ENCODE measurements at regions not wholly inside any gene's neighbourhood (a gene's known extent, or its start where the extent isn't known, plus 50 kb on each side); places are given as distances from the start of the nearest gene placed in this dataset.

DNA sequence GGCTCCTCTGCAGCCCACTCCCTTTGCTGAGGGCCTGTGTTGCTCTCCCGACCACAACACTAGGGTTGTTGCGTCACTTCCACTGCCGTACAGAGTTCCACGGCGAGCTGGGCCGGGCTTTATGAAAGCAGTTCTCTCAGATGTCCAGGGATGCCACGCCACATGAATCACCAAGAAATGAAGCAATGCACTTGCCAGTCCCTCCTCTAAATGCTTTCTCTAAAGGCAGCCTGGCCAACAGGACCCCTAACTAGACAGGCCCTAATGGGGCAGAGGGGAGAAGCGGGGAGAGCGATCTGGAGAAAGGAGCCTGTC is 188.7 kb downstream of the CTTN start:
- TF ChIP-seq, protein P1, sequence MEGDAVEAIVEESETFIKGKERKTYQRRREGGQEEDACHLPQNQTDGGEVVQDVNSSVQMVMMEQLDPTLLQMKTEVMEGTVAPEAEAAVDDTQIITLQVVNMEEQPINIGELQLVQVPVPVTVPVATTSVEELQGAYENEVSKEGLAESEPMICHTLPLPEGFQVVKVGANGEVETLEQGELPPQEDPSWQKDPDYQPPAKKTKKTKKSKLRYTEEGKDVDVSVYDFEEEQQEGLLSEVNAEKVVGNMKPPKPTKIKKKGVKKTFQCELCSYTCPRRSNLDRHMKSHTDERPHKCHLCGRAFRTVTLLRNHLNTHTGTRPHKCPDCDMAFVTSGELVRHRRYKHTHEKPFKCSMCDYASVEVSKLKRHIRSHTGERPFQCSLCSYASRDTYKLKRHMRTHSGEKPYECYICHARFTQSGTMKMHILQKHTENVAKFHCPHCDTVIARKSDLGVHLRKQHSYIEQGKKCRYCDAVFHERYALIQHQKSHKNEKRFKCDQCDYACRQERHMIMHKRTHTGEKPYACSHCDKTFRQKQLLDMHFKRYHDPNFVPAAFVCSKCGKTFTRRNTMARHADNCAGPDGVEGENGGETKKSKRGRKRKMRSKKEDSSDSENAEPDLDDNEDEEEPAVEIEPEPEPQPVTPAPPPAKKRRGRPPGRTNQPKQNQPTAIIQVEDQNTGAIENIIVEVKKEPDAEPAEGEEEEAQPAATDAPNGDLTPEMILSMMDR (IDR thresholded peaks at IDR 0.05) = no peak
- no peak for TF ChIP-seq EP300 (IDR thresholded peaks at IDR 0.05)
- no peak for TF ChIP-seq POLR2A (IDR thresholded peaks at IDR 0.05)
